K562 (cell line): ENCODE measurements at regions not wholly inside any gene's neighbourhood (a gene's known extent, or its start where the extent isn't known, plus 50 kb on each side); places are given as distances from the start of the nearest gene placed in this dataset.

ENCODE experiments used
- ATAC-seq: fragments of 200-7000 bp; cut with Tn5 transposase; 3 replicates; pipeline ENCODE4 v1.9.1; 2020; ENCODE audit warnings: moderate library complexity
- BruUV-seq: library from RNA; stranded (reverse); fragments of 400-500 nt; replicated peaks from 2 replicates; lab custom pipeline; 2021; lab: Mats Ljungman, UMichigan
- CTCF ChIA-PET: fragments of 300-600 bp; formaldehyde crosslinking; extraction: SDS; loops from one replicate; lab custom pipeline; 2021; ENCODE audit warnings: low intra/inter-chr PET ratio; lab: Yijun Ruan, JAX
- POLR2A ChIA-PET: fragments of 300-600, 350-650 bp; sonication (Branson Sonifier 250); formaldehyde crosslinking; extraction: SDS; loops from one replicate; lab custom pipeline; 2021; ENCODE audit warnings: antibody characterized with exemption, inconsistent platforms; lab: Yijun Ruan, JAX
- DNase-seq, 4 experiments: peaks; one replicate each; pipeline versions ENCODE4 v3.0.0 to v3.0.0-alpha.2; 2011 to 2018; ENCODE audit warnings: low spot score in 3 of 4, mixed read lengths in 3 of 4; ENCODE audit errors: extremely low read depth in 1 of 4
- FAIRE-seq: peaks from 2 replicates; lab custom pipeline; 2011; peaks lifted over from hg19 to GRCh38; lab: Jason Lieb, UNC
- H2AFZ ChIP-seq: 2 replicates; pipeline ENCODE4 v1.6.0; 2011; ENCODE audit warnings: low read depth, low read length, control low read depth, inconsistent platforms
- H3K27ac ChIP-seq: fragments of 200-600 bp; 3 replicates; pipeline ENCODE4 v1.8.0; 2011; ENCODE audit warnings: low read depth, mild to moderate bottlenecking, control low read depth, inconsistent platforms, low read length, moderate library complexity, mixed read lengths; ENCODE audit errors: extremely low read depth
- H3K27me3 ChIP-seq, 2 experiments: fragments of 300-600 bp in 1 of 2; 2 replicates in 1 of 2; 3 replicates in 1 of 2; pipeline versions ENCODE4 v1.6.0 to v1.8.0; 2011; ENCODE audit warnings: inconsistent platforms in 2 of 2, low read length in 2 of 2, mild to moderate bottlenecking in 1 of 2, mixed read lengths in 1 of 2, moderate library complexity in 1 of 2; ENCODE audit not compliant: control insufficient read depth in 2 of 2, insufficient read depth in 2 of 2
- H3K36me3 ChIP-seq: fragments of 300-600 bp; 3 replicates; pipeline ENCODE4 v1.8.0; 2011; ENCODE audit warnings: mild to moderate bottlenecking, low read length, inconsistent platforms; ENCODE audit not compliant: control insufficient read depth, insufficient read depth
- H3K4me1 ChIP-seq, 2 experiments: fragments of 200-600 bp in 1 of 2; replicated peaks in 1 of 2; 2 replicates in 1 of 2; 3 replicates in 1 of 2; pipeline versions ENCODE4 v1.5.1 to v1.8.0; 2011; ENCODE audit warnings: inconsistent platforms in 2 of 2, low read length in 2 of 2, mild to moderate bottlenecking in 1 of 2, mixed read lengths in 1 of 2, moderate library complexity in 1 of 2; ENCODE audit not compliant: control insufficient read depth in 2 of 2, insufficient read depth in 2 of 2
- H3K4me2 ChIP-seq: 2 replicates; pipeline ENCODE4 v1.6.1; 2011; ENCODE audit warnings: low read length, control low read depth, inconsistent platforms, mixed read lengths; ENCODE audit not compliant: insufficient read depth
- H3K4me3 ChIP-seq: fragments of 200-600 bp; sonication (generic), shearing (Covaris generic); 2 replicates; pipeline ENCODE4 v1.5.1; 2016; ENCODE audit warnings: control low read depth, inconsistent platforms
- H3K79me2 ChIP-seq: fragments of 200-600 bp; 3 replicates; pipeline ENCODE4 v1.8.0; 2011; ENCODE audit warnings: low read length, inconsistent platforms; ENCODE audit not compliant: control insufficient read depth, insufficient read depth
- H3K9ac ChIP-seq, 2 experiments: 2 replicates each; pipeline versions ENCODE4 v1.6.0 to v1.6.1; 2011; ENCODE audit warnings: low read depth in 2 of 2, low read length in 2 of 2, control low read depth in 1 of 2, inconsistent platforms in 1 of 2, mild to moderate bottlenecking in 1 of 2, mixed read lengths in 1 of 2; ENCODE audit not compliant: insufficient read depth in 1 of 2
- H3K9me1 ChIP-seq: one replicate; pipeline ENCODE4 v1.6.0; 2011; ENCODE audit warnings: inconsistent platforms, mild to moderate bottlenecking, low read length, moderate library complexity; ENCODE audit not compliant: control insufficient read depth, insufficient read depth
- H3K9me3 ChIP-seq: replicated peaks from 2 replicates; pipeline ENCODE4 v1.5.1; 2011; ENCODE audit warnings: low read depth, low read length, inconsistent platforms; ENCODE audit not compliant: control insufficient read depth, insufficient read depth
- H4K20me1 ChIP-seq: replicated peaks from 2 replicates; pipeline ENCODE4 v1.6.1; 2011; ENCODE audit warnings: low read length, inconsistent platforms, mixed read lengths; ENCODE audit not compliant: control insufficient read depth, insufficient read depth
- DACH1 ChIP-seq: fragments of 450-650 bp; IDR thresholded peaks from 2 replicates; pipeline ENCODE4 v1.6.1; 2018; ENCODE audit not compliant: partially characterized antibody
- GMEB1 ChIP-seq: fragments of 250-450 bp; sonication (Bioruptor Pico); IDR thresholded peaks from 2 replicates; pipeline ENCODE4 v1.4.0; 2020; ENCODE audit warnings: mild to moderate bottlenecking
- NFXL1 ChIP-seq: fragments of 450-650 bp; formaldehyde crosslinking; IDR thresholded peaks from 2 replicates; pipeline ENCODE4 v1.4.0; 2021; ENCODE audit warnings: mild to moderate bottlenecking
- NR2C2 ChIP-seq, 2 experiments: fragments of 200-800 bp in 1 of 2; sonication (Bioruptor generic) in 1 of 2; sonication (generic) in 1 of 2; formaldehyde crosslinking in 1 of 2; IDR thresholded peaks; 2 replicates each; pipeline versions ENCODE4 v1.6.1 to v1.8.0; 2016 to 2022; ENCODE audit warnings: mild to moderate bottlenecking in 1 of 2, missing compliant biosample characterization in 1 of 2, missing genetic modification characterization in 1 of 2, missing genetic modification reagents in 1 of 2
- PHF21A ChIP-seq: fragments of 450-650 bp; IDR thresholded peaks from 2 replicates; pipeline ENCODE4 v1.6.1; 2017; ENCODE audit warnings: low read depth, borderline replicate concordance
- SAFB2 ChIP-seq: fragments of 200-400 bp; formaldehyde crosslinking; IDR thresholded peaks from 2 replicates; pipeline ENCODE4 v1.6.1; 2018; ENCODE audit warnings: borderline replicate concordance, low read length, low read depth, moderate library complexity; ENCODE audit not compliant: severe bottlenecking
- SMARCA4 ChIP-seq: fragments of 450-650 bp; IDR thresholded peaks from 2 replicates; pipeline ENCODE4 v1.6.1; 2016
- TCF7 ChIP-seq: sonication (generic); IDR thresholded peaks from 2 replicates; pipeline ENCODE4 v1.6.1; 2016; ENCODE audit warnings: antibody characterized with exemption, borderline replicate concordance
- TRIM24 ChIP-seq, 2 experiments: fragments of 450-650 bp; IDR thresholded peaks; 2 replicates each; pipeline ENCODE4 v1.6.1; 2016
- ZNF184 ChIP-seq: sonication (generic); formaldehyde crosslinking; IDR thresholded peaks from 2 replicates; pipeline ENCODE4 v1.5.0; 2020; ENCODE audit warnings: missing genetic modification reagents
- ZNF263 ChIP-seq: sonication (generic); formaldehyde crosslinking; IDR thresholded peaks from 2 replicates; pipeline ENCODE4 v1.8.0; 2022; ENCODE audit warnings: mild to moderate bottlenecking, missing genetic modification reagents, borderline replicate concordance
- ZNF586 ChIP-seq: fragments of 450-650 bp; formaldehyde crosslinking; conservative IDR thresholded peaks from 2 replicates; pipeline ENCODE4 v1.4.0; 2020; ENCODE audit warnings: mild to moderate bottlenecking, moderate library complexity
- ZNF79 ChIP-seq: fragments of 250-450 bp; sonication (Bioruptor Pico); IDR thresholded peaks from 2 replicates; pipeline ENCODE4 v1.4.0; 2020; ENCODE audit warnings: low read depth, mild to moderate bottlenecking, moderate library complexity
- in situ Hi-C: fragments of 300-500 bp; cut with MboI; formaldehyde crosslinking; loops from 4 replicates; pipeline ENCODE4 v1.15.0; 2018; ENCODE audit warnings: inconsistent platforms, mixed read lengths
- intact Hi-C: fragments of 100-400 bp; cut with micrococcal nuclease; formaldehyde crosslinking; loops from 2 replicates; pipeline ENCODE4 v1.14.2; 2022
- TF ChIP-seq, protein P1 (sequence below): sonication (generic); formaldehyde crosslinking; IDR thresholded peaks from 2 replicates; pipeline ENCODE4 v1.8.0; 2022; ENCODE audit warnings: mild to moderate bottlenecking, missing genetic modification reagents
- TF ChIP-seq, protein P2 (sequence below): fragments of 450-650 bp; formaldehyde crosslinking; conservative IDR thresholded peaks from 2 replicates; pipeline ENCODE4 v1.4.0; 2022; ENCODE audit warnings: mild to moderate bottlenecking, missing genetic modification characterization

DNA sequence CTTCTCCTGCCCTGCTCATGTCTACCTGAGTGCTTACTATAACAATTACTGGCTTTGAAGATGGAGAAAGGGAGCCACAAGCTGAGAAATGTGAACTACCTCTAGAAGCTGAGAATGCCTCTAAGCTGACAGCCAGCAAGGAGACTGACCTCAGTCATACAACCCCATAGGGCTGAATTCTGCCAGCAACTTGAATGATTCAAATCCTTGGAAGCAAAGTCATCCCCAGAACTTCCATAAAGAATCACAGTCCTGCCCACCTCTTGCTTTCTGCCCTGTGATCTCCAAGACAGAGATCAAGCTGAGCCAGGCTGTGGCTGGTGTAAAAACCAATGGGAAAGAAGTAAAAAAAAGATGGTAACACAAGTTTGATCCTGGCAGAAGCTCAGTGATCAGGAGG, 288.2 kb upstream of the SPHKAP start:
- Histone ChIP-seq H3K27ac (no peak overlapping the region), H3K79me2 (no peaks in the 10 kb centered on the region), H3K4me1 (no peaks in the 10 kb centered on the region), H3K4me2 (no peak overlapping the region), H3K27me3 (no peaks in the 10 kb centered on the region), H3K36me3 (no peaks in the 10 kb centered on the region), H3K9ac (no peak overlapping the region), H2AFZ (no peak overlapping the region), H3K4me3 (no peak overlapping the region), H3K9me3 (no peaks in the 10 kb centered on the region), H3K9me1 (no peaks in the 10 kb centered on the region), H4K20me1 (no peaks in the 10 kb centered on the region)
- POLR2A ChIA-PET, result no interaction called here
- no peak for ATAC-seq
- DNase-seq, result no peak
- intact Hi-C loops (no loop called here), in situ Hi-C loops (no loop called here)
- CTCF ChIA-PET, result no interaction called here
- TF ChIP-seq PHF21A (no peak), TCF7 (no peak), TRIM24 (IDR thresholded peaks at IDR 0.05) (no peak), DACH1 (no peak), ZNF184 (CRISPR knock-in tag) (no peak), ZNF79 (CRISPR knock-in tag) (no peak), SMARCA4 (no peak), GMEB1 (no peak), NR2C2 (CRISPR knock-in tag; IDR thresholded peaks at IDR 0.05) (no peak), NR2C2 (tag; IDR thresholded peaks at IDR 0.05) (no peak), SAFB2 (no peak), NFXL1 (CRISPR knock-in tag) (no peak), ZNF263 (CRISPR knock-in tag) (no peak), ZNF586 (no peak)
- TF ChIP-seq, protein P1, sequence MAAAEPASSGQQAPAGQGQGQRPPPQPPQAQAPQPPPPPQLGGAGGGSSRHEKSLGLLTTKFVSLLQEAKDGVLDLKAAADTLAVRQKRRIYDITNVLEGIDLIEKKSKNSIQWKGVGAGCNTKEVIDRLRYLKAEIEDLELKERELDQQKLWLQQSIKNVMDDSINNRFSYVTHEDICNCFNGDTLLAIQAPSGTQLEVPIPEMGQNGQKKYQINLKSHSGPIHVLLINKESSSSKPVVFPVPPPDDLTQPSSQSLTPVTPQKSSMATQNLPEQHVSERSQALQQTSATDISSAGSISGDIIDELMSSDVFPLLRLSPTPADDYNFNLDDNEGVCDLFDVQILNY (CRISPR knock-in tag), result no peak
- TF ChIP-seq, protein P2, sequence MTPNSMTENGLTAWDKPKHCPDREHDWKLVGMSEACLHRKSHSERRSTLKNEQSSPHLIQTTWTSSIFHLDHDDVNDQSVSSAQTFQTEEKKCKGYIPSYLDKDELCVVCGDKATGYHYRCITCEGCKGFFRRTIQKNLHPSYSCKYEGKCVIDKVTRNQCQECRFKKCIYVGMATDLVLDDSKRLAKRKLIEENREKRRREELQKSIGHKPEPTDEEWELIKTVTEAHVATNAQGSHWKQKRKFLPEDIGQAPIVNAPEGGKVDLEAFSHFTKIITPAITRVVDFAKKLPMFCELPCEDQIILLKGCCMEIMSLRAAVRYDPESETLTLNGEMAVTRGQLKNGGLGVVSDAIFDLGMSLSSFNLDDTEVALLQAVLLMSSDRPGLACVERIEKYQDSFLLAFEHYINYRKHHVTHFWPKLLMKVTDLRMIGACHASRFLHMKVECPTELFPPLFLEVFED (CRISPR knock-in tag), result no peak
- no peak for FAIRE-seq
- no TSS peak for BruUV-seq
